HG03097 (cell line): ENCODE measurements at regions not wholly inside any gene's neighbourhood (a gene's known extent, or its start where the extent isn't known, plus 50 kb on each side); places are given as distances from the start of the nearest gene placed in this dataset.

Source experiments
- ATAC-seq: cut with Tn5 transposase; IDR thresholded peaks from one replicate; pipeline ENCODE4 v1.9.1; 2021; ENCODE audit not compliant: unreplicated experiment, low FRiP score

- ATAC-seq = no peak
These were observed 518.0 kb upstream of the SGCG start for GRCh38 chr13:22662771-22663170.

DNA sequence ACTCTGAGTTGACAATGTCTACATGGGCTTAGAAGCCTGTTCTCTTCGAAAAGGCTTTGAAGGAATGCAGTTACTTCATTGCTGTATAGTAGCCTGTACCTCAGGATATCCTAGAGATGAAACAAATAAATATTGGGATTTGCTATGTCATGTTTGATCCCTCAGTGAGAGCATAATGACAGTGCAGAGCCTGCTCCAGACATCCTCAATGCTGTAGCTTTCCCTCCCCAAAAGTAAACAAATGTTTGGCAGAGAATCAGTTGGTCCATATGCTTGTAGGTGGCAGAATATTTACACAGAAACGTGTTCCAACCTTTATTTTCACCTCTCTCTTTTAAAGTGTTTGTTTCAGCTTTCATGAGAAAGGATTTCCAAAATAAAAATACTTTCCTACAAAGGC, 515.3 kb upstream of the SGCG start:
- ATAC-seq = no peak

- ATAC-seq = no peak
These were observed 490.0 kb upstream of the SGCG start for GRCh38 chr13:22690756-22691155.

GRCh38 chr13:22693691-22694090, 487.1 kb upstream of the SGCG start:
- no peak for ATAC-seq

- no peak for ATAC-seq
These were observed 484.3 kb upstream of the SGCG start for GRCh38 chr13:22696433-22696832.

- no peak for ATAC-seq
These were observed 482.3 kb upstream of the SGCG start for GRCh38 chr13:22698467-22698866.

DNA sequence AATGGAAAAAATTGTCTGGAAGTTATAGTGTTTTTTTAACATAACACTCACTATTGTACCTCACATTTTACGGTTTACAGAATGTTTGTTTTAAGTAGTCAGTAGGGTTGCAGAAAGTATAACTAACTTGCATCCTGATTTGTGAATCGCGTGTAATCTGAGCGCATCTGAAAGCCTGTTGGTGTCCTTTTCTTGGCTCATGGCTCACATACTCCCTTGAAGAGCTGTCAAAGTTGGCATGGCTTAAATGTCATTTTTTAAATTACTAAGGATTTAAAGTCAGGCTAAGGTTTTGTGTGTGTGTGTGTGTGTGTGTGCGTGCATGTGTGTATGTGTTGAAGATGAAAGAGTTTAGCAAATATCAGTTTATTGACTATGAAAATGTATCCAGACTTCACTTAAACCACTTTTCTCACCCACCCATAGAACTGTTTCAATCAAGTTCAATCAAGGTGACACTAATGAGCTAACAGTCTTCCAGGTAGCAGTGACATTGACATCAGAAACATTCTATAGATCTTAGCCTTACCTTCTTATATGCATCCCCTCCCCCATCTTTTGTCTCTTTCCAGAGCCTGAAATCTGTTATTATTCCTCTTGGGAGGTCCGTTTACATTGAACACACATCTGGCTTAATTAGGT, 480.4 kb upstream of the SGCG start:
- ATAC-seq = no peak

- no peak for ATAC-seq
These were observed 477.1 kb upstream of the SGCG start for GRCh38 chr13:22703601-22704209.

DNA sequence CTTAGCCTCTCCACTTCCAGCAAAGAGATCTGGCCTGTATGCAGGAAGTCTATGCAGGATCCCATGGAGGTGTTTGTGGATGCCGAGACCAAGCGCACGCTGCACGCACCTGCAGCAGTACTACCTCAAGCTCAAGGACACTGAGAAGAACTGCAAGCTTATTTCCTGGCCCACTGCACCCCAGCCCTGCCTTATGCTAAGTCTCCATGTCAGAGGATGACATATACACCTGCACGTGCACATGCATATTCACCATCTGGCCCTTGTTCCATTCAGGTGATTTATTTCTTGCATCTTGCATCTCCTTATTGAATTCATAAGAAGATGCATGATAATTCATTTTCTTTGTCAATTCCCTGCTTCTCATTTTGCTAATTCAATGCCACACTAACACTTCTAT, 472.8 kb upstream of the SGCG start:
- ATAC-seq = no peak

DNA sequence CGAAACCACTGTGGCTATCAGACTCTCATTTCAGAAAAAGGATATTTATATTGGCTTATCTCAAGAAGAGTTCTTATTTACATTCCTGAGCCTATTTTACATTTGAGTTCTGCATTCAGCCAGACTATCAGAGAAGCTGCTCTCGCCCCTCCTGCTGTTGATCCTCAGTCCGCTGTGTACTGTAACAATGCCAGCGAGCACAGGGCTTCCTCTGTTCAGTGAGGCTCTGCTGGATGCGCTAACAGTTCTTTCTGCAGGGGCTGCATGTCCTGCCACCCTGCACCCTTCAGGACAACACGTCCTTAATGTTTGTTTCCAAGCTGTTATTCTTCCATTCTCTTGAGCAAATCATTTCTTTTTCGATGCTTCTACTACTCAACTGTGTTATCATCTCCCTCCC, 463.7 kb upstream of the SGCG start:
- ATAC-seq = no peak

DNA sequence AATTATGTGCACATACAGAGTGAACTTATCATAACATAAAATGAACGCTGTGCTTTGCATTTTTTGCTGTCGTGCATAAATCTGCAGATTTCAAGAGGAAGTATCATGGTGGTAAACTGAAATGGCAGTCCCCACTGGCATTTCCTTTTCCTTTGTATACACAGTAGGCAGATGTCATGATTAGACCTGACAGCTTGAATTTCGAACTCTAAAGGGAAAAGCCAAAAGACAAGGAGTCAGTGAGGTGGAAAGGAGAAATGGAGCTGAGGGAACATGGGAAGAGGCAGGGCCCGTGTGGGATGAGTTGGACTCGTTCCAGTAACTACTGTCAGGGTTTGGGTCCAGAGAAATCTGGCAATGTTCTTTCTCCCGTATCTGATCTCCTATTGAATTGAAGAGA, 454.1 kb upstream of the SGCG start:
- no peak for ATAC-seq

GRCh38 chr13:22735011-22735995, 445.5 kb upstream of the SGCG start:
- ATAC-seq = no peak

- ATAC-seq = no peak
These were observed 444.6 kb upstream of the SGCG start for GRCh38 chr13:22736084-22736767.

DNA sequence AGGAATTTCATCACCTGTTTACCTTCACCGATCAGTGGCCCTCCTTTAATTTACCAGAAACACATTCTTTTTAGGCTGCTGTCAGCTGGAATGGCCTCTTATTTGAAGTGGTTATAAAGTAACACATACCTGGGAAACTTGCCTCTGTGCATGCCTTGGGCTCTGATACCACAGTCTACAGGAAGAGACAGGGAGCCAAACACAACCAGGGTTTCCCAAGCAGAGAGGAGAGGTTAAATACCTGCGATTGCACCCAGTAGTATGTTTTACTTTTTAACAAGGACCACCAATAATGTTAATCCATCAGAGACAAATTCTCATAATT, 444.0 kb upstream of the SGCG start:
- no peak for ATAC-seq

GRCh38 chr13:22738357-22738756, 442.4 kb upstream of the SGCG start:
- no peak for ATAC-seq

DNA sequence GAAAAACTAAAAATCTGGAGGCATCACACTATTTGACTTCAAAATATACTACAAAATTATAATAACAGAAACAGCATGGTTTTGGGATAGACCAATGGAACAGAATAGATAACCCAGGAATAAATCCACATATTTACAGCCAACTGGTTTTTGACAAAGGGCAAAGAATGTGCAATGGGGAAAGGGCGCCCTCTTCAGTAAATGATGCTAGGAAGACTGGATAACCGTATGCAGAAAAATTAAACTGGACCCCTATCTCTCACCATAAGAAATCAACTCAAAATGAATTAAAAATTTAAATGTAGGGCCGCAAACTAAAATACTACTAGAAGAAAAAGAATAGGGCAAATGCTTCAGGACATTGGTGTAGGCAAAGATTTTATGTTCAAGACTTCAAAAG, 440.5 kb upstream of the SGCG start:
- ATAC-seq = no peak

GRCh38 chr13:22744688-22745452, 435.9 kb upstream of the SGCG start:
- no peak for ATAC-seq

GRCh38 chr13:22748866-22749577, 431.8 kb upstream of the SGCG start:
- ATAC-seq = no peak

GRCh38 chr13:22749626-22750025, 431.2 kb upstream of the SGCG start:
- ATAC-seq = no peak
